Endothelial cell of umbilical vein (primary cell): ENCODE measurements at regions not wholly inside any gene's neighbourhood (a gene's known extent, or its start where the extent isn't known, plus 50 kb on each side); places are given as distances from the start of the nearest gene placed in this dataset.

ENCODE experiments used
- EZH2 ChIP-seq: IDR thresholded peaks from 2 replicates; pipeline ENCODE4 v1.6.1; 2012; ENCODE audit warnings: borderline replicate concordance, low read depth, mild to moderate bottlenecking, moderate library complexity, low read length, inconsistent platforms; ENCODE audit not compliant: severe bottlenecking
- FOS ChIP-seq: IDR thresholded peaks from 2 replicates; pipeline ENCODE4 v1.6.1; 2011; ENCODE audit warnings: mild to moderate bottlenecking, low read length, moderate library complexity, borderline replicate concordance; ENCODE audit not compliant: insufficient read depth
- GATA2 ChIP-seq: IDR thresholded peaks from 2 replicates; pipeline ENCODE4 v1.7.0; 2011; ENCODE audit warnings: low read depth, mild to moderate bottlenecking, moderate library complexity, mixed read lengths, low read length; ENCODE audit not compliant: insufficient read length, insufficient read depth
- MYC ChIP-seq: IDR thresholded peaks from one replicate; pipeline ENCODE4 v1.6.1; 2011; ENCODE audit warnings: mild to moderate bottlenecking, low read depth, low read length
- POLR2A ChIP-seq: IDR thresholded peaks from 2 replicates; pipeline ENCODE4 v1.6.1; 2012; ENCODE audit warnings: low read depth, mild to moderate bottlenecking, control low read depth, low read length
- POLR2AphosphoS5 ChIP-seq: IDR thresholded peaks from 2 replicates; pipeline ENCODE4 v1.6.1; 2012; ENCODE audit warnings: low read depth, mild to moderate bottlenecking, control low read depth, low read length, moderate library complexity; ENCODE audit not compliant: insufficient read depth
- TF ChIP-seq, protein P1 (sequence below), 2 donors: IDR thresholded peaks; 1 replicate in 1 of 2; 2 replicates in 1 of 2; pipeline ENCODE4 v1.5.1; 2011; ENCODE audit warnings: low read length in 2 of 2, mild to moderate bottlenecking in 2 of 2, moderate library complexity in 2 of 2, control low read depth in 1 of 2, inconsistent platforms in 1 of 2, low read depth in 1 of 2; ENCODE audit not compliant: insufficient read depth in 1 of 2; ENCODE audit errors: extremely low read depth in 1 of 2
- TF ChIP-seq, protein P2 (sequence below): IDR thresholded peaks from 2 replicates; pipeline ENCODE4 v1.6.1; 2011; ENCODE audit not compliant: insufficient read depth, insufficient read length

GRCh38 chr12:97899529-97899928, 436.9 kb downstream of the RMST start:
- TF ChIP-seq POLR2A (no peak), MYC (no peak), EZH2 (no peak), FOS (no peak), POLR2AphosphoS5 (no peak), GATA2 (no peak)
- TF ChIP-seq, protein P1, sequence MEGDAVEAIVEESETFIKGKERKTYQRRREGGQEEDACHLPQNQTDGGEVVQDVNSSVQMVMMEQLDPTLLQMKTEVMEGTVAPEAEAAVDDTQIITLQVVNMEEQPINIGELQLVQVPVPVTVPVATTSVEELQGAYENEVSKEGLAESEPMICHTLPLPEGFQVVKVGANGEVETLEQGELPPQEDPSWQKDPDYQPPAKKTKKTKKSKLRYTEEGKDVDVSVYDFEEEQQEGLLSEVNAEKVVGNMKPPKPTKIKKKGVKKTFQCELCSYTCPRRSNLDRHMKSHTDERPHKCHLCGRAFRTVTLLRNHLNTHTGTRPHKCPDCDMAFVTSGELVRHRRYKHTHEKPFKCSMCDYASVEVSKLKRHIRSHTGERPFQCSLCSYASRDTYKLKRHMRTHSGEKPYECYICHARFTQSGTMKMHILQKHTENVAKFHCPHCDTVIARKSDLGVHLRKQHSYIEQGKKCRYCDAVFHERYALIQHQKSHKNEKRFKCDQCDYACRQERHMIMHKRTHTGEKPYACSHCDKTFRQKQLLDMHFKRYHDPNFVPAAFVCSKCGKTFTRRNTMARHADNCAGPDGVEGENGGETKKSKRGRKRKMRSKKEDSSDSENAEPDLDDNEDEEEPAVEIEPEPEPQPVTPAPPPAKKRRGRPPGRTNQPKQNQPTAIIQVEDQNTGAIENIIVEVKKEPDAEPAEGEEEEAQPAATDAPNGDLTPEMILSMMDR (IDR thresholded peaks at IDR 0.05; ENCODE audit: extremely low read depth in 1 of 2, insufficient read depth in 1 of 2, low read depth in 1 of 2, low read length in 2 of 2) = no peak
- TF ChIP-seq, protein P2, sequence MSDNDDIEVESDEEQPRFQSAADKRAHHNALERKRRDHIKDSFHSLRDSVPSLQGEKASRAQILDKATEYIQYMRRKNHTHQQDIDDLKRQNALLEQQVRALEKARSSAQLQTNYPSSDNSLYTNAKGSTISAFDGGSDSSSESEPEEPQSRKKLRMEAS = no peak
